ENCODE measurements at regions not wholly inside any gene's neighbourhood (a gene's known extent, or its start where the extent isn't known, plus 50 kb on each side); places are given as distances from the start of the nearest gene placed in this dataset.

GRCh38 chr7:51634025-51634424 lies 317.4 kb upstream of the COBL start:
- WGBS, 3 donors: 72 to 82% (median 81%) methylated on average over 2 of the region's 2 CpGs
- Histone ChIP-seq H3K27me3 (no peaks in the 10 kb centered on the region), H3K36me3 (no peaks in the 10 kb centered on the region), H3K4me1 (ENCODE audit: insufficient read depth) (no peaks in the 10 kb centered on the region), H3K4me3 (no peak overlapping the region), H3K27ac (no peak overlapping the region), H3K9me3 (no peaks in the 10 kb centered on the region)
- intact Hi-C loops (cut with DNase I): no loop called here
- no peak for TF ChIP-seq POLR2A (IDR thresholded peaks at IDR 0.05)
- TF ChIP-seq CTCF (IDR thresholded peaks at IDR 0.05): no peak
- no peak for TF ChIP-seq EP300 (IDR thresholded peaks at IDR 0.05)
- no peak for DNase-seq

GRCh38 chr7:51633596-51633995 lies 317.0 kb upstream of the COBL start:
- H3K9me3 ChIP-seq: no peaks in the 10 kb centered on the region
- H3K27me3 ChIP-seq: no peaks in the 10 kb centered on the region
- TF ChIP-seq EP300 (IDR thresholded peaks at IDR 0.05) (no peak), POLR2A (IDR thresholded peaks at IDR 0.05) (no peak), CTCF (IDR thresholded peaks at IDR 0.05) (no peak)
- no peak for DNase-seq
- H3K4me1 ChIP-seq (ENCODE audit: insufficient read depth): no peaks in the 10 kb centered on the region
- intact Hi-C loops (cut with DNase I): no loop called here
- WGBS, 3 donors: 85 to 88% (median 86%) methylated on average over 6 of the region's 6 CpGs
- H3K36me3 ChIP-seq: no peaks in the 10 kb centered on the region
- H3K27ac ChIP-seq: no peak overlapping the region
- H3K4me3 ChIP-seq: no peak overlapping the region

GRCh38 chr7:51633006-51633405 lies 316.4 kb upstream of the COBL start:
- no peak for TF ChIP-seq POLR2A (IDR thresholded peaks at IDR 0.05)
- TF ChIP-seq EP300 (IDR thresholded peaks at IDR 0.05): no peak
- no peak for TF ChIP-seq CTCF (IDR thresholded peaks at IDR 0.05)
- 96 to 100% (median 100%) methylated on average over 1 of the region's 1 CpG for WGBS, 3 donors

GRCh38 chr7:51630933-51631332 lies 314.3 kb upstream of the COBL start:
- H3K4me1 ChIP-seq (ENCODE audit: insufficient read depth): no peaks in the 10 kb centered on the region
- TF ChIP-seq CTCF (IDR thresholded peaks at IDR 0.05) (no peak), POLR2A (IDR thresholded peaks at IDR 0.05) (no peak), EP300 (IDR thresholded peaks at IDR 0.05) (no peak)
- H3K27ac ChIP-seq: no peak overlapping the region
- WGBS, 3 donors: 93 to 96% (median 95%) methylated on average over 16 of the region's 16 CpGs
- intact Hi-C loops (cut with DNase I): no loop called here
- H3K27me3 ChIP-seq: no peaks in the 10 kb centered on the region
- no peak for DNase-seq
- no peaks in the 10 kb centered on the region for H3K9me3 ChIP-seq
- no peak overlapping the region for H3K4me3 ChIP-seq
- no peaks in the 10 kb centered on the region for H3K36me3 ChIP-seq

More at GRCh38 chr7:51633006-51633405, 316.4 kb upstream of the COBL start:
- no peak for DNase-seq
- H3K36me3 ChIP-seq: no peaks in the 10 kb centered on the region
- intact Hi-C loops (cut with DNase I): no loop called here
- H3K4me1 ChIP-seq (ENCODE audit: insufficient read depth): no peaks in the 10 kb centered on the region
- H3K27ac ChIP-seq: no peak overlapping the region
- H3K9me3 ChIP-seq: no peaks in the 10 kb centered on the region
- no peaks in the 10 kb centered on the region for H3K27me3 ChIP-seq
- no peak overlapping the region for H3K4me3 ChIP-seq

- DNase-seq: no peak
- Histone ChIP-seq H3K27me3 (no peaks in the 10 kb centered on the region), H3K36me3 (no peaks in the 10 kb centered on the region), H3K4me1 (ENCODE audit: insufficient read depth) (no peaks in the 10 kb centered on the region), H3K9me3 (no peaks in the 10 kb centered on the region), H3K27ac (no peak overlapping the region), H3K4me3 (no peak overlapping the region)
- TF ChIP-seq EP300 (IDR thresholded peaks at IDR 0.05) (no peak), CTCF (IDR thresholded peaks at IDR 0.05) (no peak), POLR2A (IDR thresholded peaks at IDR 0.05) (no peak)
- intact Hi-C loops (cut with DNase I): no loop called here
- 71 to 84% (median 82%) methylated on average over 5 of the region's 5 CpGs for WGBS, 3 donors
Observed at GRCh38 chr7:51629206-51629605, 312.6 kb upstream of the COBL start.
